ENCODE measurements at regions not wholly inside any gene's neighbourhood (a gene's known extent, or its start where the extent isn't known, plus 50 kb on each side); places are given as distances from the start of the nearest gene placed in this dataset.

DNA sequence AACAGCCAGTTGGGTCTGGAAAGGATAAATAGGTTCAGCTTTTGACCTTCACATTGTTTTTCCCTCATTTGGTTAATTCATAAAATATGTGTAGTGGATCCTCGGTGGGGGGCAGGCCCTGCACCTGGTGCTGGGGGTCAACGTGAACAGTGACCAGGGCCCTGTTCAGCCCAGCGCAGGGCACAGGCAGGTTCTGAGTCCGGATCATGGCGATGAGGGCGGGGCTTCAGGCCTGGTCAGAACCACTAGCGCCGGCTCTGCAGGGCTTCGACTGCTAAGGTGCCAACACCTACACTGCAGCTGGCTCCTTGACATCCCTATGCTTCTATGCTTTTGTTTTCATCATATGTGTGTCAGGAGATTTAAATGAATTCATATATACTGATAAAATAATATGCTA is 177.7 kb downstream of the CXCL12 start:
- TF ChIP-seq EP300 (IDR thresholded peaks at IDR 0.05; ENCODE audit: borderline replicate concordance in 1 of 2, low read depth in 1 of 2, low read length in 1 of 2) = no peak
- TF ChIP-seq, protein P1, sequence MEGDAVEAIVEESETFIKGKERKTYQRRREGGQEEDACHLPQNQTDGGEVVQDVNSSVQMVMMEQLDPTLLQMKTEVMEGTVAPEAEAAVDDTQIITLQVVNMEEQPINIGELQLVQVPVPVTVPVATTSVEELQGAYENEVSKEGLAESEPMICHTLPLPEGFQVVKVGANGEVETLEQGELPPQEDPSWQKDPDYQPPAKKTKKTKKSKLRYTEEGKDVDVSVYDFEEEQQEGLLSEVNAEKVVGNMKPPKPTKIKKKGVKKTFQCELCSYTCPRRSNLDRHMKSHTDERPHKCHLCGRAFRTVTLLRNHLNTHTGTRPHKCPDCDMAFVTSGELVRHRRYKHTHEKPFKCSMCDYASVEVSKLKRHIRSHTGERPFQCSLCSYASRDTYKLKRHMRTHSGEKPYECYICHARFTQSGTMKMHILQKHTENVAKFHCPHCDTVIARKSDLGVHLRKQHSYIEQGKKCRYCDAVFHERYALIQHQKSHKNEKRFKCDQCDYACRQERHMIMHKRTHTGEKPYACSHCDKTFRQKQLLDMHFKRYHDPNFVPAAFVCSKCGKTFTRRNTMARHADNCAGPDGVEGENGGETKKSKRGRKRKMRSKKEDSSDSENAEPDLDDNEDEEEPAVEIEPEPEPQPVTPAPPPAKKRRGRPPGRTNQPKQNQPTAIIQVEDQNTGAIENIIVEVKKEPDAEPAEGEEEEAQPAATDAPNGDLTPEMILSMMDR (IDR thresholded peaks at IDR 0.05) = no peak
- TF ChIP-seq NRF1 (IDR thresholded peaks at IDR 0.05; ENCODE audit: low read depth, low read length) = no peak
- TF ChIP-seq RCOR1 (IDR thresholded peaks at IDR 0.05; ENCODE audit: low read length) = no peak
